DMS 273 (cell line): ENCODE measurements at regions not wholly inside any gene's neighbourhood (a gene's known extent, or its start where the extent isn't known, plus 50 kb on each side); places are given as distances from the start of the nearest gene placed in this dataset.
A peak's percentile ranks its signal among the peaks of the same experiment; 100 is the strongest.

Experiments used
- DNase-seq: peaks from one replicate; lab custom pipeline; 2025; ENCODE audit not compliant: unreplicated experiment; lab: John Stamatoyannopoulos, UW

DNA sequence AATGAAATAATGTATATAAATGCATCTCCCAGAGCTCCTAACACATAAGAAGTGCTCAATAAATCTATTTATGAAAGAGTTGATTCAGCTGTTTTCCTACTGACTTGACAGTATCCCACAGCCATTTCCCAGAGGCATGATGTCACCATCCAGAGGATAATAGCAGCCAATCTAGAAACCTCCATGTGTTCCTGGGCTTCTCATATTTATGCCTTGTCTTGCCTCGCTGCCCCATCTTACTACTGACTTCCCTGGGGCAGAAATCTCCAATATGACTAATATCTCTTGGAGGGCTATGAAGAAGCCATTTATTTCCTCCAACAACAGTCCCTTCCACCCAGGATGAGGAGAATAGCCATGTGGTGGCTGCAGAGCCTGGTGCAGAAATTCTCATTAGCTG is 115.4 kb upstream of the NAV2 start:
- no peak for DNase-seq

DNA sequence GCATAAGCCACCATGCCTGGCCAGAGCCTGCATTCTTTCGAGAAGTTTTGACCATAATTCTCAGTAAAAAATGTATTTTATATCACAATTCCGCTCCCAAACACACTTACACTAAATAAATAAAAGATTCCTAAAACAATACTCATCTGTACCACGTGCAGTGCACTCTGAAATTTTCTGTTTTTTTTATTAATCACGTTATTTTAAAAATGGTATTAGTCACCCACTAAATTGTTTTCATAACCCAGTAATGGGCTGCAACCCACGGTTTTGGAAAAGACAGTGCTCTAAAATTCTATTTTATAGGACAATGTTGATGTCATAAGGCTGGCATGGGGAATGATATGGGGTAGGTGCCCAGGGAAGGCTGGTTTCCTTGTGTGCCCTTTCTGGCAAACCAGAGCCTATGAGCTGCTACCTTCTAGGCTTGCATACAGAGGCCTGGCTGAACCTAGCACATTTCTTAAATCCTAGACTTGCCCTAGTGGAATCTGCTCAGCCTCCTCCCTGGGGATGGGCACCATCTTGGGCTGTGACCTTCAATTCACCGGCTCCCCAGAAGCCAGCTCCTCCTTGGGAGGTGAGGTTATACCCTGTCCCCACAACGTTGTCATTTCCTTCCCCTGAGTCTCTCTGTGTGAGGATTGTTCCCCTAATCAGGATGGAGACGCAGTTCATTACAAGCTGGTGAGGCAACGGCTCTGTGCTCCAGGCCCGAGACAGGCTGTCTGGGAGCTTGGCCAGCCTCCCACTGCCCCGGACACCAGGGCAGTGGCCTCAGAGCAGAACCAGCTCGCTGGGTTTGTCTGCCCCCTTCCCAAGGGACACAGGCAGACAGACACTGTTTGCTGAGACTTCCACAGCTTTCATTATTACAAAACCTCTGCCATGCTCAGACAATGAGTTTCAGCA is 116.5 kb upstream of the NAV2 start:
- no peak for DNase-seq

DNA sequence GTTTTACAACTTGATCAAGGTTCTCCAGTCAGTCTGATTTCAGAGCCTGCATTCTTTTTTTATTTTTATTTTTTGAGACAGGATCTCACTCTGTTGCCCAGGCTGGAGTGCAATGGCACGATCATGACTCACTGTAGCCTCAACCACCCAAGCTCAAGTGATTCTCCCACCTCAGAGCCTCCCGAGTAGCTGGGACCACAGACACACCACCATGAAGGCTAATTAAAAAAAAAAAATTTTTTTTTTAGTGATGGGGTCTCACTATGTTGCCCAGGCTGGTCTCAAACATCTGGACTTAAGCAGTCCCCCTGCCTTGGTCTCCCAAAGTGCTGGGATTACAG is 117.2 kb upstream of the NAV2 start:
- no peak for DNase-seq

DNA sequence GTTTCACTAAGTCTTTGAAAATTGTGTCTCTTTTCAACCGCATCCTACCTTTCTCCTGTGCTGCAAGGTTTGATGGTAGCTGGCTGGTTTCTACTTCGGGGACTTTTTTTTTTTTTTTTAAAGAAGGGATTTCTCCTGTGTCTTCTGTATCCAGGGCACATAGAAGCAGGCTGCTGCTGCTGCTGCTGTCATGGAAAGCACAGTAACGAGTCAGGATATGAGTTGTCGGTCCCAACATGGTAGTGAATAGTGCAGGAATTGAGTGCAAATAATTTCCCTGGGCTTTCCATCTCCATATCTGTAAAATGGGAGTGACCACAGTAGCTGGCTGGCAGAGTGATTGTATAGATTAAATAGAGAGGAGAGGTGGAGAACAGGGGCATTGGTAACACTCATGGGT is 118.3 kb upstream of the NAV2 start:
- DNase-seq, result no peak

DNA sequence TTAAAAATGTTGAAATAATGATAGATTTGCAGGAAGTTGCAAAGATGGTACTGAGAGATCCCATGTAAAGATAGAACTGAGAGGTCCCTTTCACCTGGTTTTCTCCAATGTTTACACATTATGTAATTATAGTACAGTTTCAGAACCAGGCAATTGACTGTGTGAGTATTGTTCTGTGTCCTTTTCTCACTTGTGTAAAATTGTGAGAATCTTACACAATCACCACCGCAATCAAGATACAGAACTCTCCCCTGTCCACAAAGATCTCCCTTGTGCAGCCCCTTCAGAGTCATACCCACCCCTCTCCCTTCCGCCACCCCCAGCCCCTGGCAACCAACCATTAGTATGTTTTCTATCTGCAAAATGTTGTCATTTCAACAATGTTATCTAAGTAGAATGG is 119.8 kb upstream of the NAV2 start:
- no peak for DNase-seq

DNA sequence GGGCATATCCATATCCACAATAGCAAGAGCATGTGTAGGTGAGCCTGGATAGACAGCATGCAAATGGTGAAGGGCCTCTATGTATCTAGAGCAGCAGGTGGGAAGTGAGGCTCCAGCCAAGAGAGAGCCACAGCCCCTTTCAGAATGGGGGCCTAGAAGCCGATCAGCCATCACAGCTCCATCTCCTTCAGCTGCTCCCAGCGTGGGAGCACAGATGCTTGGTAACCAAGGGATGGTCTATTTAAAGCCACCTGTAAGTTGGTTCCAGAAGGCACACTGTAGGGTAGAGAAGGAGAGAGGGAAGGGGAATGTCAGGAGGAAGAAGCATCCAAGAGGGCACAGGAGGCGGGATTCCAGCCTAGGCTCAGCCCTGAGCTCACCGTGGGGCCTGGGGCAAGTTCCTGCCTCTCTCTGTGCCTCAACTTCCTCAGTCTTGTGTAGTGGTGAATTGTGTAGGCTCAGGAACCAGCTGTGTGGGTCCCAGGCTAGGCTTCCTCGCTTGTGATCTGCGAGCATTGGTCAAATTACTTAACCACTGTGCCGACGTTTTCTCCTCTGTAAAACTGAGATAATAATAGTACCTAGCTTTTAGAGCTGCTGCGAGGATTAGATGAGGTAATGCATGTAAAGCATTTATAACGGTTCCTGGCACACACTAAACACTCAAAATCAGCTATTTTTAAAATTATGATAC is 122.9 kb upstream of the NAV2 start:
- no peak for DNase-seq

DNA sequence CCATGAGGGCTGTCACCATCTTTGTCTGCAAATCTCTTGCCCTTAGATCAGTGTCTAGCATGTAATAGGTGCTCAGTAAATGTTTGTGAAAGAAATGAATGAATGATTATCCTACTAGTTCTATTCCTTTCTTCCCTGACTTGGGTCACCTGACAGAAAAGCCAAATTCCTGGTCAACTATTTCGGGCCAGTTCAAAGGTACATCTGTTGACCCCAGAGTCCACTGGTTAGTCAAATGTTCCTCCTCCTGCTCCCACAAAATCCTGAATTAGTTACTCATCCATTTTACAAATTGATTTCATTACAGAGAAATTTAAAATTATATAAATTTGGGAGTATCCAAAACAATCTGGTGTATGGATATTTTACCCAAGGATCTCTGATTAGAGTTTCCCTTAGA is 124.7 kb upstream of the NAV2 start:
- no peak for DNase-seq

DNA sequence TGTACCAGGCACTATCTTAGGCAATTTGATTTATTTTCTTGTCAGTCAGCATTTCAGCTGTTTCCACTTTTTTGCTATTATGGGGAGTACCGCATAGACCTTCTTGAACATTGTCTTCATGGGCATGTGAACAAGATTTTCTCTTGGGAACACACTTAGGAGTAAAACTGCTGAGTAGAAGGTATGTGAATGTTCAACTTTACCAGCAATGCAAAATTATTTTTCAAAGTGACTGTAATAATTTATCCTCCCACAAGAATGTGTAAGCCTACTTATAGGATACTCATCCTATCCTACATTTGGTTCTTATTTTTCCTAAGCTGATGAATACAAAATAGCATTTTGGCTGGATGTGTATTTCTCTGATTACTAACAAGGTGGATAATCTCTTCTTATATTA is 132.0 kb upstream of the NAV2 start:
- DNase-seq, result no peak

DNA sequence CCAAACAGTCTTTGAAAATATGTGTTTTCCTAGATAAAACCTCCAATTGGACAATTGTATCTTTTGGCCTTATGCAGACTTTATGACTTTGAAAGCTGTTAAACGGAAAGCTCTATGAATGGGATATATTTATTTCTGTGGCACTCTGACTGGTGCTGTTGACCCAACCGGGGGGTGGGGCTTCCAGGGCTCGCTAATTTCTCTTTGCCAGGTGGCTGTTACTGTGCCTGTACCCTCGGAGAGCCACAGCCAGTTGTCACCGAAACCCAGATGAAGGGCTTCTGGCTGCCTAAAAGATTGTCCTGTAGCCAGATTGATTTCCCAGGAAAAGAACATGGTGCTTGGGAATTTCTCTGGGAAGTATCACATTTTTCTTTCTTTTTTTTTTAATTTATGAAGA is 132.7 kb upstream of the NAV2 start:
- no peak for DNase-seq

DNA sequence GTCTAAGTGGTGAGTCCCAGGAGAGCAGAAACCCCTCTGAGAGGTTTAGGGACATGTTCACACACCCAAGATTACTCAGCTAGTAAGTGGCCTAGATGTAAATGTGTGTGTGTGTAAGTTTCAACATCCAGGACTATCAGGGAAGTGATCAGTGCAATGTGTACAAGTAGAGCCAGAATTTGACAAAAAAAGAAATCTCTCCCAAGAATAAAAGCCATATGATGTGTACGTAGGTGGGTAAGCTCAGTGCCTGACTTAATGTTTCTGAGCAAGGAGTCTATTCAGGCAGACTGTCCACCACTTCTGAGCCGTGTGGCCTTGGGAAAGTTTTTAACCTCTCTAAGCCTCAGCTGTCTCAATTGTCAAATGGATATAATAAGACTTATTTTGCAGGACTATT is 133.8 kb upstream of the NAV2 start:
- no peak for DNase-seq

DNA sequence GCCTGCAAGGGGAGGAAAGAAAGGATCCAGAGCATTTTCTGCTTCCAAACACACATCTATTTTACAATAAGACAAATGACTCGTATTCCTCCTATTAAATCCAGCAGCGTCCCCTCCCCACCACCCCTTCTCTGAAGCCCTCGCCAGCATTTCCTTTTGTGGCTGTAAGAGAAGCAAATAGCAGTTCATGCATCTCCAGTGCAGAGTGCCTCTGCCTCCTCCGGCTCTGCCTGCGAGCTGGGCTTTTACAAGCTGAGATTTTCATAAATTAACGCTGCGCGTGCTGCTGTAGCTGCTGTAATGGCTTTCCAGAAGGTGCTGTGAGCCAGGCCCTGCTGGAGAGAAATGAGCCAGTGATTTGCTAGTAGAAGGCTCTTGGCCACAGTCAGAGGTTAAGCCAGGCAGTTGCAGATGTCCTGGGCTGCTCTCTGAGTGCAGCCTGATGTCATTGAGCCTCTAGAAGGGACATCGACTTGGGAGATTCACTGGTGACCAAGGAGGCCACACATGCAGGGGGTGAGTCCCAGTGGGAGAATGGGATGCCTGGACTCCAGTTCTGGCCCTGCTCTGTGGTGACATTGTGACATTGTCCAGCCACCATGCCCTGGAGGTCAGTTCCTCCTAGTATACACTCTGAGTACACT is 134.5 kb upstream of the NAV2 start:
- no peak for DNase-seq

DNA sequence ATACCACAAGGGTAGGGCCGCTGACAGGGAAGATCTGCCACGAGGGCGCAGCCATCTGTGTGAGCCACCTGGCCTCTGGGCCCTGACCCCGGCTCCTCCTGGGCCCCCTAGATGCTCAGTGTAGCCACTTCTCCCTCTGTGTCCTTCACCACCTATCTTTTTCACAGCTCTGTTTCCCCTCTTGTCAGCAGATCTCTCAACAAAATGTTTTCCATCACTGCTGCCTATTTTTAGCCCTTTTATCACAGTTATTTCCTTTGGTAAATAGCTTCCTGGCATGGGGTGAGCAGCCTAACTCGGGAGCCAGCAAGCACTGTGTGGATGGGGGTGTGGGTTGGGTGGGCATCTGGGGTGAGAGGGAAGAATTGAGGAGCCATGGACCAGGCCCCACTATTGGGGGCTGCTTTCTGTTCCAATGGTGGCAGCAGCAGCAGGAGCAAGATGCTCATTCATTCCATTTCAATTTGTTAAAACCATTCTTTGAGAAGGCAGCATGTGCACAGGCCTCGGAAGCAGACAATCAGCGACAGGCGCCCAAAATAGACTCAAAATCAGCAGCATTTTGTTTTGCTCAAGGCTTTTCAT is 135.2 kb upstream of the NAV2 start:
- peak; percentile 17 for DNase-seq

DNA sequence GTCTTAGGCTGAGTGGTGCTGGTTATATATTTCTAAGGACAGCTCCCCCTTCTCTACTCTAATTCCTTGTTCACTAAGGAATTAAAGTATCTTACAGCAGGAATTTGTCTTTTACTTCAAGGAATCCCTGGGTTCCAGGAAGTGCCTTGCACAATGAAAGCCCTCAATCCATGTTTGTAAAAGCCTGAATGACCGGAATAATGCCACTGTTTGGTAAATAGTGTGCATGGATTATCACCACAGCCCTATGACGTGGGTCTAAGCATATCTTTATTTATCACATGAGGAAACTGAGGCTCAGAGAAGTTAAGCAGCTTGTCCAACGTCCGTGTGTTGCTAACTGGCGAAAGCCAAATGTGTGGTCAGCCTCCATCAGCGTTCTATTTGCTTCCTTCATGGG is 135.7 kb upstream of the NAV2 start:
- DNase-seq, result no peak

DNA sequence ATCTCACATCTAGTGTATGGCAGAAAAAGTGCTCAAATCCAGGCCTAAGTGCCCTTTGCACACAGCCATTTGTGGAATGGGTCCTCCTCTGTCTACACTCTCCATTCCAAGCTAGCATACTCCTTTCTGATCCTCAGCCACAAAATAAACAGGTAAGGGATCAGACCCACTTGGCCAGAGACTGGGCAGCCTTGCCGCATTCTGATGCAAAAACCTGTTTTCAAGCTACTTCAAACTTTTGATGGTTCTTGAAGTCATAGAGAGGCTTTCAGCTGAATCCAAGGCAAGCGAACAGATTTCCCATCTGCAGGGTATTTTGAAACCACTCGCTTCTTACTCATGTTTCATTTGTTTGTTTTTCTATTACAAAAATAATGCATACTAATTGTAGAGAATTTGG is 136.6 kb upstream of the NAV2 start:
- DNase-seq, result no peak

DNA sequence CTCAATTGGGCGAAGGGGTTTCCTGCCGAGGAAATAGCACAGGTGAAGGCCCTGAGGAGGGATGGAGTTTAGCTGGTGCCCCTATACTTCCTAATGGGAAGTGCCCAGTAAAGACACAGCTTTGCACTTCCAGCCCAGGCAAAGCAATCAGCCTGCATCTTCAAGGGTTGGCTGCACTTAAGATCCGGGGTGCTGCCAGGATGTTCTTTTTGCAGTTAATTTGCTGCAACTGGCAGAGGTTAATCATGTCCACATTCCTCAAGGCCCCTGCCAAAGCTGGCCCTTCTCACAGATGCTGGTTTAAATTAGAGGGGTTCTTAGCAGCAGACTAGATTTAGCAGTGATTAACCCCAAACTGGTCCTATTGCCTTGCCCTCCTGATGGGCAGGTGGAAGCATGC is 137.7 kb upstream of the NAV2 start:
- DNase-seq, result no peak

DNA sequence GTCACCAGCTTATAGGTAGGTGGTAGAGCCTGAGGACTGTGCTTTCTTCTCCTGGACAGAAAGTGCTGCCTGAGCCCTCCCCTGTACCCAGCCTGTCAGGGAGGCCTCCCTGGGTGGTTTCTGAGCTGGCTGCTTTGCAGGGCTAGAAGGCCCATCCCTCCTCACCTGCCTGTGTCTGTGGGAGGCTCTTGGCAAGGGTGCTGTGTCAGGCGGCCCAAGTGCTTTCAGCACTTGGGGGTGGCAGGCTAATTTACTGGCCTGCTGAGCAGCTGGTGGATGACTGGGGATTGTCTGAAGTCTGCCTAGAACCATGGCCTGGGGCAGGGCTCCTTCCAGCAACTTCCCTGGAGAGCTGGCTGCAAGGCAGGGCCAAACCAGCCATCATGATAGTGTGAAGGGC is 139.0 kb upstream of the NAV2 start:
- DNase-seq, result peak; percentile 10

DNA sequence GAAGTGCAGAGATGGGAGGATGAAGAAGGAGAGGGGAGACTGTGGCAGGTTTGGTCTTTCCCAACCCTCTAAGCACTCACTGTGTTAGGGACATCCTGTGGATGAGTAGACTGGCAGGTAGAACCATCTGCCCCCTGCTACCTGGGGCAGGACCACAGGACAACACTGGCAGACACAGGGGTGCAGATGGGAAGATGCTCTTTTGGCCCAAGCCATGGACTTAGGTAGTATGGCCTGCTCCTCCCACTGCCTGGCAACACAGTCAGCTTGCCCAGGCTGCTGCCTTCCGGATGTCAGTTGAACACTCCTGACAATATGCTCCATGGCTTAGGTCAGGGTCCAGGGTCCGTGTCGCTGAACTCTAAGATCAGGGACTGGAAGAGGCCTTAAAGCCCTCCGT is 140.7 kb upstream of the NAV2 start:
- DNase-seq, result no peak

DNA sequence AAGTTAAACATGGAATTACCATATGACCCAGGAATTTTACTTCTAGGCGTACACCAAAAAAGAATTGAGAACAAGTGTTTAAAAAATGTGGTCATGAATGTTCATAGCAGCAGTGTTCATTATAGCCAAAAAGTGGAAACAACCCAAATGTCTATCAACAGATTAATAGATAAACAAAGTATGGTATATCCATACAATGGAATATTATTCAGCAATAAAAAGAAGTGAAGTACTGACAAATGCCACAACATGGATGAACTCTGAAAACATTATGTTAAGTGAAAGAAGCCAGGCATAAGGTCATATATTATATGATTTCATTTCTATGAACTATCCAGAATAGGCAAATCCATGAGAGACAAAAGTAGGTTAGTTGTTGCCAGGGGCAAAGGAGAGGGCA is 141.7 kb upstream of the NAV2 start:
- DNase-seq, result no peak

DNA sequence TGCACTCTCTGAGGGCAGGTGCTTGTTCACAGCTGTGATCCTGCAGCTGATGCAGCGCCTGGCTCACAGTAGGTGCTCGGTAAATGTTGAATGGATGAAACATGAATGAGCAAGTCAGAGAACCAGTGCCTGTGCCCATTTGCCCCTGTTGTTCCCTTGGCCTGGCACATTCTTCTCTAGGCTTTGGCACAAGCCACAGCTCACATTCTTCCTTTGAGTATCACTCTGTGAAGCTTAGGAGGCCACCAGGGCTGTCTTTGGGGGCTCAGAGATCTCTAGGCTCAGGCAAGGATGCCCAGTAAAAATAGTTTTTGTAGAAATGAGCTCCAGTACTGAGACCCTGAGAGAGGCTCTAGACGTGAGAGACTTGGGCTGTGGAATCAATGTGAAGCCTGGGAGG is 144.6 kb upstream of the NAV2 start:
- no peak for DNase-seq

DNA sequence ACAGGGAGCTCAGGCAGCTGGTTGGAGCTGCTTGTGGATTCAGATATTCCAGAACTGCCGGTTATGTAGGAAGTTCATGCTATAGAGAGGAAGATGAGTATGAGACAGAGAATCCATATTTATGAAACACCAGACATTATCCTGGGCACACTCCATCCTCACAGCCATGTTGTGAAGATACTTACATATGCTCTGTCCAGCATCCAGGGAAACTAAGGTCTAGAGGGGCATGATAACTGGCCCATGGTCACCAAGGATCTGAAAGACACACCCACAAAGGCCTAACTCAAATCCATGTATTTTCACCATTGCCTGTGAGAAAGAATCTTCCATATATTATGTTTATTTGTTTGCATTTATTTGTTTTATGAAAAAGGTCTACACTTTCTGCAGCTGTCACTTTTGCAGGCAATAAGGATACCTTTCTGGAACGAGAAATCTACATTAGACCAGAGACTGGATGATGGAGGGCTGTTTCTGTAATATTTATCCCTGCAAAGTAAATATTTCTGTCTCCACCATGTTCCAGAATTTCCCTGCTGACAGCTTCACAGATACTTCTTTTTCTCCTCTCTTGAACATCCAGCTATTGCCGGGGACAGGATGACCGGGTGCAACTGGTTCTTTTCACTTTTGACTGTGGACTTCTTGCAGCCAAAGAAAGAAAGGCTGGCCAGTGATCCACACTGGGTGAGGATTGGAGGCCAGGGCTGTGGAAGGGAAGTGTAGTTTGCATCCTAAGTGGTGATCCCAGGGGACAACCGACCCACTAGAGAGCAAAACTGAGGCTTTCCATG is 145.9 kb upstream of the NAV2 start:
- no peak for DNase-seq

DNA sequence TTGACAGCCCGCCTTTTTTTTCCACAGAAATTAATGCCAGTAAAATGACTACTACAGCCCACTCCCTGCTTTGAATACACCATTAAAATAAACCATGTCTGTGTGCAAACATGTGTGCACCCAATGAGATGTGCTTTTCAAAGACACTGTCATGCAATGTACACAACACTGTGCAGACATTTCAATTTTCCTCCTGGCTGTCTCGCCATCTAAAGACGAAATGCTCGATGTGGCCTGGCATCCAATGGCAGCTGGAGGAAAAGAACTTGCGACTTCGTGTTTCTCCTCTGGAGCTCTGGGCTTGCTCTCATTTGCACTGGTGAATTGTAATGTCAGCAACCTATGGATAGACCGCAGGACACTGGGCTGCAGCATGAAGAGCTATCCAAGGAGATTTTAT is 147.0 kb upstream of the NAV2 start:
- no peak for DNase-seq
